Spleen (tissue), 7 donors: ENCODE measurements at regions not wholly inside any gene's neighbourhood (a gene's known extent, or its start where the extent isn't known, plus 50 kb on each side); places are given as distances from the start of the nearest gene placed in this dataset.

Experiments used
- POLR2A ChIP-seq, 3 donors: fragments of 450-650 bp; IDR thresholded peaks; one replicate each; pipeline ENCODE4 v1.5.1; 2017; ENCODE audit warnings: antibody characterized with exemption in 3 of 3, mild to moderate bottlenecking in 1 of 3
- POLR2AphosphoS5 ChIP-seq, 3 donors: sonication (generic); formaldehyde crosslinking; IDR thresholded peaks; one replicate each; pipeline ENCODE4 v1.5.1; 2017; ENCODE audit warnings: antibody characterized with exemption in 3 of 3
- TF ChIP-seq, protein P1 (sequence below), 11 experiments: fragments of 200-600 bp in 7 of 11; fragments of 450-650 bp in 4 of 11; sonication (generic) in 4 of 11; IDR thresholded peaks in 8 of 11; conservative IDR thresholded peaks in 3 of 11; 1 replicate in 7 of 11; 2 replicates in 4 of 11; pipeline versions ENCODE4 v1.4.0 to v1.8.0; 2016 to 2021; ENCODE audit warnings: antibody characterized with exemption in 11 of 11, inconsistent platforms in 4 of 11, mild to moderate bottlenecking in 1 of 11
- donor health status: DM: no; HTN: no; CAD: no; lungs with moderate emphysema.
- donor health status: DM: no; HTN: no; CAD: no.
- donor health status: DM: no; HTN: no; CAD: no.

- TF ChIP-seq, protein P1, sequence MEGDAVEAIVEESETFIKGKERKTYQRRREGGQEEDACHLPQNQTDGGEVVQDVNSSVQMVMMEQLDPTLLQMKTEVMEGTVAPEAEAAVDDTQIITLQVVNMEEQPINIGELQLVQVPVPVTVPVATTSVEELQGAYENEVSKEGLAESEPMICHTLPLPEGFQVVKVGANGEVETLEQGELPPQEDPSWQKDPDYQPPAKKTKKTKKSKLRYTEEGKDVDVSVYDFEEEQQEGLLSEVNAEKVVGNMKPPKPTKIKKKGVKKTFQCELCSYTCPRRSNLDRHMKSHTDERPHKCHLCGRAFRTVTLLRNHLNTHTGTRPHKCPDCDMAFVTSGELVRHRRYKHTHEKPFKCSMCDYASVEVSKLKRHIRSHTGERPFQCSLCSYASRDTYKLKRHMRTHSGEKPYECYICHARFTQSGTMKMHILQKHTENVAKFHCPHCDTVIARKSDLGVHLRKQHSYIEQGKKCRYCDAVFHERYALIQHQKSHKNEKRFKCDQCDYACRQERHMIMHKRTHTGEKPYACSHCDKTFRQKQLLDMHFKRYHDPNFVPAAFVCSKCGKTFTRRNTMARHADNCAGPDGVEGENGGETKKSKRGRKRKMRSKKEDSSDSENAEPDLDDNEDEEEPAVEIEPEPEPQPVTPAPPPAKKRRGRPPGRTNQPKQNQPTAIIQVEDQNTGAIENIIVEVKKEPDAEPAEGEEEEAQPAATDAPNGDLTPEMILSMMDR (IDR thresholded peaks at IDR 0.05 in 8 of 11, conservative IDR thresholded peaks at IDR 0.05 in 3 of 11) = no peak
- no peak for TF ChIP-seq POLR2A (IDR thresholded peaks at IDR 0.05)
- TF ChIP-seq POLR2AphosphoS5 (IDR thresholded peaks at IDR 0.05) = no peak
Observed at GRCh38 chr4:30341731-30342130, 378.4 kb upstream of the PCDH7 start.
